ENCODE measurements at regions not wholly inside any gene's neighbourhood (a gene's known extent, or its start where the extent isn't known, plus 50 kb on each side); places are given as distances from the start of the nearest gene placed in this dataset.

DNA sequence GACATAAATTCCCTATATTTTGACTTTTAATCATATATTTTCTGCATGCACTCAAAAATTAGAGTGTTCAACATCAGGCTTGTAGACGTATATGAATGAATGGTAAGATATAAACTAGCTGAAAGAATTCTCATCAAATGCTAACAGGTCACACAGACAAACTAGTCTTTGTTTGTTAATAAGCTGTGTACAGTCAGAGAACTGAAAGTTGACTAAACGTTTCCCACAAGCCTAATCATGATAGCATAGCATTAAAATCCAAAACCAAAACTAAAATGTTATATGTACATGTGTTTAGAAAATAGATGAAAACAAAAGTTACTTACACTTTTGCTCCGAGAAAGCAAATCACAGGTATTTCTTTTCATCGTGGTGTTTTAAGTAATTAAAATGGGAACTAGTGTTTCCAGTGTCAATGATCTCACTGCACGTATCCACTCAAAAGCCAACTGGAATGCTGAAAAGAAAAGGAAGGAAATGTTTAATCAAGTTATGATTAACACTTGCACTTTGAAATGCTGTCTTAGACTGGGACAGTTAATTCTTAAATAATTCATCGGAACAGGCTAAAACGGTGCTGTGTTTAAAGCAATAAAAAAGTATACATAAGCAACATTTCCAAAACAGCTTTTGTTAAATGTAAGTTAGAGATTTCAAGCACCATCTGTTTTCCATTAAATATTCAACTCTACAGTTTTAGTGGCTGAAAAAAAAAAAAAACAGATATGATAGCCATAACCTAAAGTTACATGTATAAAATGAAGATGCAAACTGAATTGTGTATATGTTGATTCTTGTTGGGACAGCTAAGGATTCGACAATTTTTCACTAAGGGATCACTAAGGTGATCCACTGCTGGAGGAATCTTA is 291.9 kb upstream of the PDE4D start:
- TF ChIP-seq, protein P1, sequence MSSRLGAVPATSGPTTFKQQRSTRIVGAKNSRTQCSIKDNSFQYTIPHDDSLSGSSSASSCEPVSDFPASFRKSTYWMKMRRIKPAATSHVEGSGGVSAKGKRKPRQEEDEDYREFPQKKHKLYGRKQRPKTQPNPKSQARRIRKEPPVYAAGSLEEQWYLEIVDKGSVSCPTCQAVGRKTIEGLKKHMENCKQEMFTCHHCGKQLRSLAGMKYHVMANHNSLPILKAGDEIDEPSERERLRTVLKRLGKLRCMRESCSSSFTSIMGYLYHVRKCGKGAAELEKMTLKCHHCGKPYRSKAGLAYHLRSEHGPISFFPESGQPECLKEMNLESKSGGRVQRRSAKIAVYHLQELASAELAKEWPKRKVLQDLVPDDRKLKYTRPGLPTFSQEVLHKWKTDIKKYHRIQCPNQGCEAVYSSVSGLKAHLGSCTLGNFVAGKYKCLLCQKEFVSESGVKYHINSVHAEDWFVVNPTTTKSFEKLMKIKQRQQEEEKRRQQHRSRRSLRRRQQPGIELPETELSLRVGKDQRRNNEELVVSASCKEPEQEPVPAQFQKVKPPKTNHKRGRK (CRISPR knock-in tag; IDR thresholded peaks at IDR 0.05) = no peak
- TF ChIP-seq TCF12 (IDR thresholded peaks at IDR 0.05) = no peak
- no peak for TF ChIP-seq TCF12 (CRISPR knock-in tag; IDR thresholded peaks at IDR 0.05)
- no peak for TF ChIP-seq SUZ12 (IDR thresholded peaks at IDR 0.05; ENCODE audit: low read depth, low read length)
- no peak for TF ChIP-seq SP1 (IDR thresholded peaks at IDR 0.05)
- no peak for TF ChIP-seq SP1 (CRISPR knock-in tag; IDR thresholded peaks at IDR 0.05)
- no peak for TF ChIP-seq MAZ (IDR thresholded peaks at IDR 0.05; ENCODE audit: borderline replicate concordance, low read depth, low read length)
- no peak for TF ChIP-seq MAZ (CRISPR knock-in tag; IDR thresholded peaks at IDR 0.05; ENCODE audit: low read depth)
- TF ChIP-seq GLI4 (CRISPR knock-in tag; IDR thresholded peaks at IDR 0.05; ENCODE audit: borderline replicate concordance) = no peak
- TF ChIP-seq, protein P2, sequence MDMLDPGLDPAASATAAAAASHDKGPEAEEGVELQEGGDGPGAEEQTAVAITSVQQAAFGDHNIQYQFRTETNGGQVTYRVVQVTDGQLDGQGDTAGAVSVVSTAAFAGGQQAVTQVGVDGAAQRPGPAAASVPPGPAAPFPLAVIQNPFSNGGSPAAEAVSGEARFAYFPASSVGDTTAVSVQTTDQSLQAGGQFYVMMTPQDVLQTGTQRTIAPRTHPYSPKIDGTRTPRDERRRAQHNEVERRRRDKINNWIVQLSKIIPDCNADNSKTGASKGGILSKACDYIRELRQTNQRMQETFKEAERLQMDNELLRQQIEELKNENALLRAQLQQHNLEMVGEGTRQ (IDR thresholded peaks at IDR 0.05; ENCODE audit: low read depth, low read length) = no peak
- TF ChIP-seq, protein P2 (CRISPR knock-in tag; IDR thresholded peaks at IDR 0.05; ENCODE audit: borderline replicate concordance) = no peak
- TF ChIP-seq POLR2AphosphoS5 (IDR thresholded peaks at IDR 0.05; ENCODE audit: low read depth, low read length) = no peak
- TF ChIP-seq FOSL1 (CRISPR knock-in tag; IDR thresholded peaks at IDR 0.05; ENCODE audit: borderline replicate concordance) = no peak
